Lower leg skin (tissue), 3 donors: ENCODE measurements at regions not wholly inside any gene's neighbourhood (a gene's known extent, or its start where the extent isn't known, plus 50 kb on each side); places are given as distances from the start of the nearest gene placed in this dataset.

ENCODE experiments used
- POLR2A ChIP-seq, 2 donors: fragments of 450-650 bp; IDR thresholded peaks; one replicate each; pipeline ENCODE4 v1.6.1; 2016 to 2017; ENCODE audit warnings: antibody characterized with exemption in 2 of 2, mild to moderate bottlenecking in 1 of 2, moderate library complexity in 1 of 2
- TF ChIP-seq, protein P1 (sequence below), 3 donors: fragments of 450-650 bp; IDR thresholded peaks; one replicate each; pipeline ENCODE4 v1.5.1; 2016; ENCODE audit warnings: antibody characterized with exemption in 3 of 3, mild to moderate bottlenecking in 3 of 3, moderate library complexity in 2 of 3

- TF ChIP-seq, protein P1, sequence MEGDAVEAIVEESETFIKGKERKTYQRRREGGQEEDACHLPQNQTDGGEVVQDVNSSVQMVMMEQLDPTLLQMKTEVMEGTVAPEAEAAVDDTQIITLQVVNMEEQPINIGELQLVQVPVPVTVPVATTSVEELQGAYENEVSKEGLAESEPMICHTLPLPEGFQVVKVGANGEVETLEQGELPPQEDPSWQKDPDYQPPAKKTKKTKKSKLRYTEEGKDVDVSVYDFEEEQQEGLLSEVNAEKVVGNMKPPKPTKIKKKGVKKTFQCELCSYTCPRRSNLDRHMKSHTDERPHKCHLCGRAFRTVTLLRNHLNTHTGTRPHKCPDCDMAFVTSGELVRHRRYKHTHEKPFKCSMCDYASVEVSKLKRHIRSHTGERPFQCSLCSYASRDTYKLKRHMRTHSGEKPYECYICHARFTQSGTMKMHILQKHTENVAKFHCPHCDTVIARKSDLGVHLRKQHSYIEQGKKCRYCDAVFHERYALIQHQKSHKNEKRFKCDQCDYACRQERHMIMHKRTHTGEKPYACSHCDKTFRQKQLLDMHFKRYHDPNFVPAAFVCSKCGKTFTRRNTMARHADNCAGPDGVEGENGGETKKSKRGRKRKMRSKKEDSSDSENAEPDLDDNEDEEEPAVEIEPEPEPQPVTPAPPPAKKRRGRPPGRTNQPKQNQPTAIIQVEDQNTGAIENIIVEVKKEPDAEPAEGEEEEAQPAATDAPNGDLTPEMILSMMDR (IDR thresholded peaks at IDR 0.05), result no peak
- TF ChIP-seq POLR2A (IDR thresholded peaks at IDR 0.05), result no peak
Observed at GRCh38 chr15:81813215-81813614, 232.6 kb downstream of the MEX3B start.
